Fibroblast of villous mesenchyme (primary cell): ENCODE measurements at regions not wholly inside any gene's neighbourhood (a gene's known extent, or its start where the extent isn't known, plus 50 kb on each side); places are given as distances from the start of the nearest gene placed in this dataset.

Experiments used
- DNase-seq: peaks from one replicate; pipeline ENCODE4 v3.0.0-alpha.2; 2010; ENCODE audit warnings: low read depth
- H3K4me3 ChIP-seq: 2 replicates; pipeline ENCODE4 v1.5.1; 2011; ENCODE audit warnings: low read depth, mild to moderate bottlenecking, low read length
- CTCF ChIP-seq: IDR thresholded peaks from 2 replicates; pipeline ENCODE4 v1.5.1; 2012; ENCODE audit warnings: low read depth, mild to moderate bottlenecking, low read length; ENCODE audit not compliant: insufficient read depth

GRCh38 chr6:122524056-122524455, 52.4 kb upstream of the SERINC1 start:
- no peak for DNase-seq
- no peak overlapping the region for H3K4me3 ChIP-seq
- TF ChIP-seq CTCF, result no peak

- H3K4me3 ChIP-seq, result no peak overlapping the region
- peak; percentile 99 for TF ChIP-seq CTCF
- peak; percentile 77 for DNase-seq
Observed at GRCh38 chr6:122530440-122531046, 58.9 kb upstream of the SERINC1 start.

DNA sequence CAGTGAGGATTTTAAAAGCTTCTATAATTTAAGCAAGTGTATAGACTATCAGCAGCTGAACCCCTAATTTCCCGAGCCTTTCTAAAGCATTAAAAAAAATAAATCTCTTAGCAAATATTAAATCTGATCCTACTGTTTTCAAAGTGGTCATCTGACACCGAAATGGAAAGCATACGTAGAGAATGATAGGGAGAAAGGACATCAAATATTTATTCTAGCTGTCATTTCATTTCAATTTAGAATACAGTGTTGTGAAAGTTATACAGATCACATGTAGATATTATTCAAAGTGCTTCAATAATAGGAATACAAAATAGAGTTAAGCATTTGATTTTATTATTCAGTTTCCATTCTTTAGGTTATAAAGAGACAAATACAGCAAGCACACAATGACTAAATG, 61.9 kb upstream of the PKIB start:
- no peak for TF ChIP-seq CTCF
- no peak overlapping the region for H3K4me3 ChIP-seq
- no peak for DNase-seq

DNA sequence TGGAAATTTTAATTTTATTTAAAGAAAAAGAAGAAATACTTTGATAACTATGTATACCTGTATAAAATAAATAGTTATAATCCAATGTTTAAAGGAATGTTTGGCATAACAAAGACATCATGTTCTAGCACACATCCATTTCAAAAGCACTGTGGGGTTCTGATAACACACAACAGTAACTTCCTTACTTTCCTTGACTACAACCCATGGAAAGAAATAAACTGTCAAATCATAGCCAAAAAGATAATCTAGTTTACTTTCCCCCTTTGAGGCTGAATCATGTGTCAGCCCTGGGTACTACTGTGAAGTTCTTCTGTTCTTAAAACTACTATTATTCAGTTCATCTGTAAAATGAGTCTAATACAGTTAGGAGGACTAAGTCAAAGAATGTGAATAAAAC, 61.4 kb upstream of the PKIB start:
- H3K4me3 ChIP-seq, result no peak overlapping the region
- DNase-seq, result no peak

GRCh38 chr6:122553697-122554096, 56.5 kb upstream of the PKIB start:
- no peak for TF ChIP-seq CTCF
- DNase-seq, result no peak

More for the DNA sequence above, 61.4 kb upstream of the PKIB start:
- no peak for TF ChIP-seq CTCF

GRCh38 chr6:122555561-122555960, 54.6 kb upstream of the PKIB start:
- TF ChIP-seq CTCF, result no peak
- no peak for DNase-seq
- H3K4me3 ChIP-seq, result no peak overlapping the region

More at GRCh38 chr6:122553697-122554096, 56.5 kb upstream of the PKIB start:
- no peak overlapping the region for H3K4me3 ChIP-seq

GRCh38 chr6:122558080-122558479, 52.1 kb upstream of the PKIB start:
- TF ChIP-seq CTCF, result no peak
- no peak for DNase-seq
- H3K4me3 ChIP-seq, result no peak overlapping the region
